H9 (cell line): ENCODE measurements at regions not wholly inside any gene's neighbourhood (a gene's known extent, or its start where the extent isn't known, plus 50 kb on each side); places are given as distances from the start of the nearest gene placed in this dataset.

ENCODE experiments used
- DNase-seq: peaks from one replicate; pipeline ENCODE4 v3.0.0-alpha.2; 2017
- H2AFZ ChIP-seq: one replicate; pipeline ENCODE4 v1.6.1; 2013; ENCODE audit warnings: mild to moderate bottlenecking, low read length, control low read depth, moderate library complexity
- H2AK5ac ChIP-seq: 2 replicates; pipeline ENCODE4 v1.6.1; 2013; ENCODE audit warnings: low read length, control low read depth, mixed read lengths; ENCODE audit not compliant: insufficient read length
- H2BK120ac ChIP-seq: one replicate; pipeline ENCODE4 v1.6.1; 2013; ENCODE audit warnings: low read depth, mild to moderate bottlenecking, low read length, control low read depth, inconsistent platforms; ENCODE audit not compliant: poor library complexity, severe bottlenecking
- H2BK12ac ChIP-seq: 2 replicates; pipeline ENCODE4 v1.6.1; 2013; ENCODE audit warnings: low read length, control low read depth, mixed read lengths, low read depth; ENCODE audit not compliant: insufficient read length
- H2BK15ac ChIP-seq: 2 replicates; pipeline ENCODE4 v1.6.1; 2013; ENCODE audit warnings: low read depth, low read length, control low read depth
- H2BK20ac ChIP-seq: one replicate; pipeline ENCODE4 v1.6.1; 2013; ENCODE audit warnings: low read depth, mild to moderate bottlenecking, low read length, control low read depth, inconsistent platforms; ENCODE audit not compliant: poor library complexity, severe bottlenecking
- H2BK5ac ChIP-seq: 2 replicates; pipeline ENCODE4 v1.6.1; 2013; ENCODE audit warnings: low read length, control low read depth, mixed read lengths; ENCODE audit not compliant: insufficient read length
- H3K14ac ChIP-seq: 2 replicates; pipeline ENCODE4 v1.6.1; 2013; ENCODE audit warnings: low read length, control low read depth; ENCODE audit not compliant: insufficient read depth
- H3K18ac ChIP-seq: 2 replicates; pipeline ENCODE4 v1.6.1; 2013; ENCODE audit warnings: low read depth, mild to moderate bottlenecking, mixed read lengths, low read length, control low read depth; ENCODE audit not compliant: insufficient read length
- H3K23ac ChIP-seq: 2 replicates; pipeline ENCODE4 v1.6.1; 2013; ENCODE audit warnings: low read length, control low read depth, mixed read lengths, low read depth; ENCODE audit not compliant: insufficient read length
- H3K23me2 ChIP-seq: 2 replicates; pipeline ENCODE4 v1.6.1; 2013; ENCODE audit warnings: low read depth, mild to moderate bottlenecking, mixed read lengths, low read length, control low read depth; ENCODE audit not compliant: insufficient read length, poor library complexity, severe bottlenecking
- H3K27ac ChIP-seq: 2 replicates; pipeline ENCODE4 v1.5.1; 2013; ENCODE audit warnings: low read length, control low read depth, mixed read lengths, low read depth; ENCODE audit not compliant: insufficient read length
- H3K27me3 ChIP-seq: 2 replicates; pipeline ENCODE4 v1.6.1; 2013; ENCODE audit warnings: low read length, control low read depth, inconsistent platforms; ENCODE audit not compliant: insufficient read depth
- H3K4ac ChIP-seq: 2 replicates; pipeline ENCODE4 v1.6.1; 2013; ENCODE audit warnings: low read depth, mild to moderate bottlenecking, control low read depth, inconsistent platforms, low read length, moderate library complexity
- H3K4me1 ChIP-seq: 2 replicates; pipeline ENCODE4 v1.6.1; 2013; ENCODE audit warnings: low read length, control low read depth, inconsistent platforms; ENCODE audit not compliant: insufficient read depth
- H3K4me2 ChIP-seq: 2 replicates; pipeline ENCODE4 v1.6.1; 2013; ENCODE audit warnings: low read length, control low read depth, mixed read lengths; ENCODE audit not compliant: insufficient read length, insufficient read depth
- H3K56ac ChIP-seq: 2 replicates; pipeline ENCODE4 v1.6.1; 2013; ENCODE audit warnings: low read depth, mild to moderate bottlenecking, mixed read lengths, low read length, control low read depth; ENCODE audit not compliant: insufficient read length
- H3K79me1 ChIP-seq: 2 replicates; pipeline ENCODE4 v1.6.1; 2013; ENCODE audit warnings: low read depth, mild to moderate bottlenecking, moderate library complexity, low read length, control low read depth, inconsistent platforms; ENCODE audit not compliant: insufficient read depth, poor library complexity, severe bottlenecking
- H3K79me2 ChIP-seq: 2 replicates; pipeline ENCODE4 v1.6.1; 2013; ENCODE audit warnings: low read length, control low read depth, inconsistent platforms; ENCODE audit not compliant: insufficient read depth
- H3K9ac ChIP-seq: 2 replicates; pipeline ENCODE4 v1.6.1; 2013; ENCODE audit warnings: low read length, control low read depth, mixed read lengths; ENCODE audit not compliant: insufficient read length; ENCODE audit errors: extremely low read depth
- H3K9me3 ChIP-seq: one replicate; pipeline ENCODE4 v1.6.1; 2013; ENCODE audit warnings: low read depth, low read length, inconsistent platforms; ENCODE audit not compliant: control insufficient read depth
- H3T11ph ChIP-seq: one replicate; pipeline ENCODE4 v1.6.1; 2013; ENCODE audit warnings: mild to moderate bottlenecking, low read length, control low read depth, inconsistent platforms
- H4K20me1 ChIP-seq: one replicate; pipeline ENCODE4 v1.6.1; 2013; ENCODE audit not compliant: control insufficient read depth, insufficient read length, insufficient read depth
- H4K5ac ChIP-seq: 2 replicates; pipeline ENCODE4 v1.6.1; 2013; ENCODE audit warnings: low read depth, mild to moderate bottlenecking, mixed read lengths, low read length, control low read depth; ENCODE audit not compliant: insufficient read length
- H4K8ac ChIP-seq: replicated peaks from 2 replicates; pipeline ENCODE4 v1.6.1; 2013; ENCODE audit warnings: low read length, control low read depth, mixed read lengths, low read depth; ENCODE audit not compliant: insufficient read length
- H4K91ac ChIP-seq: 2 replicates; pipeline ENCODE4 v1.6.1; 2013; ENCODE audit warnings: low read depth, mild to moderate bottlenecking, moderate library complexity, mixed read lengths, low read length, control low read depth; ENCODE audit not compliant: insufficient read length
- H3K27ac Mint-ChIP-seq, 3 experiments: 2 replicates in 2 of 3; 3 replicates in 1 of 3; pipeline ENCODE4 v1.8.0; 2020 to 2021; ENCODE audit warnings: mixed read lengths in 3 of 3, mild to moderate bottlenecking in 1 of 3, moderate library complexity in 1 of 3
- H3K27me3 Mint-ChIP-seq: 2 replicates; pipeline ENCODE4 v1.8.0; 2021; ENCODE audit warnings: low read depth, mild to moderate bottlenecking, moderate library complexity, mixed read lengths
- H3K36me3 Mint-ChIP-seq, 3 experiments: 2 replicates in 2 of 3; 3 replicates in 1 of 3; pipeline ENCODE4 v1.8.0; 2020 to 2021; ENCODE audit warnings: low read depth in 3 of 3, mixed read lengths in 3 of 3; ENCODE audit not compliant: insufficient read depth in 1 of 3
- H3K4me1 Mint-ChIP-seq, 2 experiments: 2 replicates each; pipeline ENCODE4 v1.8.0; 2020; ENCODE audit warnings: mixed read lengths in 2 of 2
- H3K4me3 Mint-ChIP-seq, 2 experiments: 2 replicates in 1 of 2; 3 replicates in 1 of 2; pipeline ENCODE4 v1.8.0; 2020 to 2021; ENCODE audit warnings: mild to moderate bottlenecking in 2 of 2, mixed read lengths in 2 of 2, moderate library complexity in 1 of 2
- H3K9me3 Mint-ChIP-seq, 2 experiments: 2 replicates in 1 of 2; 3 replicates in 1 of 2; pipeline ENCODE4 v1.8.0; 2020; ENCODE audit warnings: mild to moderate bottlenecking in 2 of 2, mixed read lengths in 2 of 2, moderate library complexity in 1 of 2
- whole genome bisulfite sequencing: extraction: QIAGEN DNeasy Blood & Tissue Kit; methylation state at CpG from one replicate; pipeline ENCODE4 v1.1.7; 2013; ENCODE audit warnings: missing lambda C conversion rate, low lambda C conversion rate, mixed read lengths; ENCODE audit not compliant: insufficient read length; ENCODE audit errors: extremely low coverage; 5-methylcytosine and 5-hydroxymethylcytosine counted together
- TF ChIP-seq, protein P1 (sequence below): fragments of 200-600 bp; sonication (generic); conservative IDR thresholded peaks from 3 replicates; pipeline ENCODE4 v1.8.0; 2021; ENCODE audit warnings: antibody characterized with exemption, mild to moderate bottlenecking

DNA sequence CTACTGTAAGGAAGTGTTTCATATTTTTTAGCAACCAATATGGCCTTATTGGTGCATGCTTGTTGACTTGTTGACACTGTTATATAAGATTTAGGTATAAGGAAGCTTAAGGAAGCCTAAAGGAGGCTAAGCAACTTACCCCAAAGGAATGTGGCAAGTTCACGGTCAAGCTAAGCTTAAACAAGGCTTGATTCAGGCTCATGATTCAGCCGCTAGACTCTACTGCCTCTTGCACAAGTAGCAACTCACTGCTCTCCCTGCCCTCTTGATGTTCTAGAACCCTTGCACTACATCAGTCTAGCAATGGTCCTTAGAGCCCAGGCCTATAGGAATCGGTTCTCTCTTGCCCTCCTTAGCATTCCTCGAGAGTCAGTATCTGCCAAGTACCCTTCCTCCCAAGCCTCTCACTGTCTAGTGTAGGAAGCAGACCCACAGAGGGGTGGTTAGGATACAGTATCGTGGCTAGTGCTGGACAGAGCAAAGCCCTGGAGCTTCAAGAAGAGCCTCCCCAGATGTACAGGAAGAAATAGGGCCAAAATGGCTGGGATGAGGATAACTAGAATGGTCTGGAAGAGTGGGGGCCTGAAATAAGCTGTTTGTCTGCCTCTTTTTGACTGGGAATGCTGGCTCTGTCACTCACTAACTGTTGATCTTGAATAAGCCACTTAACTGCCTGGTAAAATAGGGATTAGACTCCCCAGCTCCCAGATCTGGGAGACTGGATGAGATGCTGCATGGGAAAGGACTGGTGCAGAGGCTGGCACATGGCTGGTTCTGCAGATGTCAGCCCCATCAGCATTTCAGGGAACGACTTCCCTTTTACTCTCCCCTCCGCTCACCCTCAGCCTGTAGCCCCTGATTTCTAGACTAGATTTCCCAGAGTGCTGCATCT, 122.2 kb downstream of the NAV1 start:
- H4K20me1 ChIP-seq = no peaks in the 10 kb centered on the region

More for the DNA sequence above, 122.2 kb downstream of the NAV1 start:
- Histone ChIP-seq H3K79me2 (no peaks in the 10 kb centered on the region; the same call in 1 of the 2 replicates), H2BK12ac (no peak overlapping the region), H3K18ac (no peak overlapping the region), H3K56ac (no peak overlapping the region), H3K79me1 (no peaks in the 10 kb centered on the region), H3K27ac (no peak overlapping the region), H4K5ac (no peak overlapping the region), H4K8ac (no peak overlapping the region), H2AFZ (no peak overlapping the region), H2BK15ac (no peak overlapping the region), H3K23me2 (no peaks in the 10 kb centered on the region), H3K27me3 (no peaks in the 10 kb centered on the region), H3K14ac (no peak overlapping the region), H3K4ac (no peak overlapping the region), H3K9me3 (no peaks in the 10 kb centered on the region), H4K91ac (no peak overlapping the region), H2BK5ac (no peak overlapping the region), H2AK5ac (no peak overlapping the region), H2BK20ac (no peak overlapping the region), H3K4me2 (no peak overlapping the region), H3K9ac (no peak overlapping the region), H3T11ph (no peak overlapping the region), H3K23ac (no peak overlapping the region), H2BK120ac (no peak overlapping the region), H3K4me1 (no peaks in the 10 kb centered on the region; the same call in 1 of the 2 replicates)
- TF ChIP-seq, protein P1, sequence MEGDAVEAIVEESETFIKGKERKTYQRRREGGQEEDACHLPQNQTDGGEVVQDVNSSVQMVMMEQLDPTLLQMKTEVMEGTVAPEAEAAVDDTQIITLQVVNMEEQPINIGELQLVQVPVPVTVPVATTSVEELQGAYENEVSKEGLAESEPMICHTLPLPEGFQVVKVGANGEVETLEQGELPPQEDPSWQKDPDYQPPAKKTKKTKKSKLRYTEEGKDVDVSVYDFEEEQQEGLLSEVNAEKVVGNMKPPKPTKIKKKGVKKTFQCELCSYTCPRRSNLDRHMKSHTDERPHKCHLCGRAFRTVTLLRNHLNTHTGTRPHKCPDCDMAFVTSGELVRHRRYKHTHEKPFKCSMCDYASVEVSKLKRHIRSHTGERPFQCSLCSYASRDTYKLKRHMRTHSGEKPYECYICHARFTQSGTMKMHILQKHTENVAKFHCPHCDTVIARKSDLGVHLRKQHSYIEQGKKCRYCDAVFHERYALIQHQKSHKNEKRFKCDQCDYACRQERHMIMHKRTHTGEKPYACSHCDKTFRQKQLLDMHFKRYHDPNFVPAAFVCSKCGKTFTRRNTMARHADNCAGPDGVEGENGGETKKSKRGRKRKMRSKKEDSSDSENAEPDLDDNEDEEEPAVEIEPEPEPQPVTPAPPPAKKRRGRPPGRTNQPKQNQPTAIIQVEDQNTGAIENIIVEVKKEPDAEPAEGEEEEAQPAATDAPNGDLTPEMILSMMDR = no peak
- Mint-ChIP-seq H3K9me3 (no peaks in the 10 kb centered on the region), H3K4me1 (peaks cover 19 to 28% of the 10 kb centered on the region in 2 experiments), H3K27ac (no peak overlapping the region), H3K27me3 (no peaks in the 10 kb centered on the region; the same call in 1 of the 2 replicates), H3K36me3 (peaks cover 0 to 5% (median 0%) of the 10 kb centered on the region in 3 experiments; a peak in 1 of 7 replicates), H3K4me3 (no peak overlapping the region)
- WGBS = no CpG with 5 or more reads among the region's 7 CpGs
- DNase-seq = no peak
